ENCODE measurements at regions not wholly inside any gene's neighbourhood (a gene's known extent, or its start where the extent isn't known, plus 50 kb on each side); places are given as distances from the start of the nearest gene placed in this dataset.

GRCh38 chr11:38136887-38137286, 1538.9 kb upstream of the RAG2 start:
- Histone ChIP-seq H3K9me2 (ENCODE audit: insufficient read depth) (no peaks in the 10 kb centered on the region), H3K27ac (ENCODE audit: low read depth, low read length) (no peak overlapping the region), H3K4me3 (replicated peaks in 1 of 2; ENCODE audit: low read depth in 1 of 2, low read length in 2 of 2) (no peak overlapping the region), H4K20me1 (ENCODE audit: insufficient read depth) (no peaks in the 10 kb centered on the region), H2AFZ (ENCODE audit: low read depth, low read length, poor library complexity, severe bottlenecking) (no peak overlapping the region), H3K4me2 (ENCODE audit: low read length) (no peak overlapping the region), H3K9me3 (ENCODE audit: control insufficient read depth in 1 of 2, insufficient read depth in 1 of 2, low read depth in 1 of 2, low read length in 2 of 2) (peaks cover 12 to 19% of the 10 kb centered on the region in 2 experiments; a peak in 2 of 4 replicates), H3K27me3 (ENCODE audit: insufficient read depth, low read length) (no peaks in the 10 kb centered on the region), H3K36me3 (ENCODE audit: control insufficient read depth in 1 of 2, insufficient read depth in 2 of 2, low read length in 2 of 2) (no peaks in the 10 kb centered on the region; a peak in 1 of 4 replicates), H3K4me1 (ENCODE audit: control insufficient read depth in 1 of 2, insufficient read depth in 2 of 2, low read length in 2 of 2) (no peaks in the 10 kb centered on the region), H3K9ac (ENCODE audit: low read length) (no peak overlapping the region), H3K79me2 (ENCODE audit: insufficient read depth, low read length) (no peaks in the 10 kb centered on the region)
- POLR2A ChIA-PET: no interaction called here
- BruUV-seq (replicated peaks): no TSS peak
- DNase-seq (ENCODE audit: low read depth, low spot score): no peak
- intact Hi-C loops (cut with micrococcal nuclease): no loop called here
- no peak for ATAC-seq
- no peak for TF ChIP-seq ELF1 (IDR thresholded peaks at IDR 0.05; ENCODE audit: borderline replicate concordance, low read depth)
- TF ChIP-seq FOSL1 (IDR thresholded peaks at IDR 0.05; ENCODE audit: low read depth): no peak
- no peak for TF ChIP-seq RAD21 (IDR thresholded peaks at IDR 0.05; ENCODE audit: low read depth)
- TF ChIP-seq, protein P1, sequence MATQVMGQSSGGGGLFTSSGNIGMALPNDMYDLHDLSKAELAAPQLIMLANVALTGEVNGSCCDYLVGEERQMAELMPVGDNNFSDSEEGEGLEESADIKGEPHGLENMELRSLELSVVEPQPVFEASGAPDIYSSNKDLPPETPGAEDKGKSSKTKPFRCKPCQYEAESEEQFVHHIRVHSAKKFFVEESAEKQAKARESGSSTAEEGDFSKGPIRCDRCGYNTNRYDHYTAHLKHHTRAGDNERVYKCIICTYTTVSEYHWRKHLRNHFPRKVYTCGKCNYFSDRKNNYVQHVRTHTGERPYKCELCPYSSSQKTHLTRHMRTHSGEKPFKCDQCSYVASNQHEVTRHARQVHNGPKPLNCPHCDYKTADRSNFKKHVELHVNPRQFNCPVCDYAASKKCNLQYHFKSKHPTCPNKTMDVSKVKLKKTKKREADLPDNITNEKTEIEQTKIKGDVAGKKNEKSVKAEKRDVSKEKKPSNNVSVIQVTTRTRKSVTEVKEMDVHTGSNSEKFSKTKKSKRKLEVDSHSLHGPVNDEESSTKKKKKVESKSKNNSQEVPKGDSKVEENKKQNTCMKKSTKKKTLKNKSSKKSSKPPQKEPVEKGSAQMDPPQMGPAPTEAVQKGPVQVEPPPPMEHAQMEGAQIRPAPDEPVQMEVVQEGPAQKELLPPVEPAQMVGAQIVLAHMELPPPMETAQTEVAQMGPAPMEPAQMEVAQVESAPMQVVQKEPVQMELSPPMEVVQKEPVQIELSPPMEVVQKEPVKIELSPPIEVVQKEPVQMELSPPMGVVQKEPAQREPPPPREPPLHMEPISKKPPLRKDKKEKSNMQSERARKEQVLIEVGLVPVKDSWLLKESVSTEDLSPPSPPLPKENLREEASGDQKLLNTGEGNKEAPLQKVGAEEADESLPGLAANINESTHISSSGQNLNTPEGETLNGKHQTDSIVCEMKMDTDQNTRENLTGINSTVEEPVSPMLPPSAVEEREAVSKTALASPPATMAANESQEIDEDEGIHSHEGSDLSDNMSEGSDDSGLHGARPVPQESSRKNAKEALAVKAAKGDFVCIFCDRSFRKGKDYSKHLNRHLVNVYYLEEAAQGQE (IDR thresholded peaks at IDR 0.05; ENCODE audit: low read depth): no peak
- no peak for TF ChIP-seq CEBPB (IDR thresholded peaks at IDR 0.05; ENCODE audit: low read depth)
- TF ChIP-seq ZBTB33 (IDR thresholded peaks at IDR 0.05; ENCODE audit: extremely low read depth, insufficient replicate concordance, low read length): no peak
- no peak for TF ChIP-seq JUND (IDR thresholded peaks at IDR 0.05)
- TF ChIP-seq, protein P2, sequence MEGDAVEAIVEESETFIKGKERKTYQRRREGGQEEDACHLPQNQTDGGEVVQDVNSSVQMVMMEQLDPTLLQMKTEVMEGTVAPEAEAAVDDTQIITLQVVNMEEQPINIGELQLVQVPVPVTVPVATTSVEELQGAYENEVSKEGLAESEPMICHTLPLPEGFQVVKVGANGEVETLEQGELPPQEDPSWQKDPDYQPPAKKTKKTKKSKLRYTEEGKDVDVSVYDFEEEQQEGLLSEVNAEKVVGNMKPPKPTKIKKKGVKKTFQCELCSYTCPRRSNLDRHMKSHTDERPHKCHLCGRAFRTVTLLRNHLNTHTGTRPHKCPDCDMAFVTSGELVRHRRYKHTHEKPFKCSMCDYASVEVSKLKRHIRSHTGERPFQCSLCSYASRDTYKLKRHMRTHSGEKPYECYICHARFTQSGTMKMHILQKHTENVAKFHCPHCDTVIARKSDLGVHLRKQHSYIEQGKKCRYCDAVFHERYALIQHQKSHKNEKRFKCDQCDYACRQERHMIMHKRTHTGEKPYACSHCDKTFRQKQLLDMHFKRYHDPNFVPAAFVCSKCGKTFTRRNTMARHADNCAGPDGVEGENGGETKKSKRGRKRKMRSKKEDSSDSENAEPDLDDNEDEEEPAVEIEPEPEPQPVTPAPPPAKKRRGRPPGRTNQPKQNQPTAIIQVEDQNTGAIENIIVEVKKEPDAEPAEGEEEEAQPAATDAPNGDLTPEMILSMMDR (IDR thresholded peaks at IDR 0.05 in 2 of 3, conservative IDR thresholded peaks at IDR 0.05 in 1 of 3; ENCODE audit: borderline replicate concordance in 1 of 3, insufficient read depth in 1 of 3, low read depth in 2 of 3, low read length in 2 of 3): no peak
- RAD21 ChIA-PET (ENCODE audit: low non-redundant PET in 1 of 2, low total read pairs in 2 of 2, uncharacterized antibody in 2 of 2, unreplicated experiment in 2 of 2): no interaction called here
- CTCF ChIA-PET: no interaction called here
